ENCODE measurements at regions not wholly inside any gene's neighbourhood (a gene's known extent, or its start where the extent isn't known, plus 50 kb on each side); places are given as distances from the start of the nearest gene placed in this dataset.
"Not testable (repeated sequence)": the region's sequence is repeated elsewhere in the genome, so short reads cannot be mapped to it uniquely, and the experiment has no call there.

DNA sequence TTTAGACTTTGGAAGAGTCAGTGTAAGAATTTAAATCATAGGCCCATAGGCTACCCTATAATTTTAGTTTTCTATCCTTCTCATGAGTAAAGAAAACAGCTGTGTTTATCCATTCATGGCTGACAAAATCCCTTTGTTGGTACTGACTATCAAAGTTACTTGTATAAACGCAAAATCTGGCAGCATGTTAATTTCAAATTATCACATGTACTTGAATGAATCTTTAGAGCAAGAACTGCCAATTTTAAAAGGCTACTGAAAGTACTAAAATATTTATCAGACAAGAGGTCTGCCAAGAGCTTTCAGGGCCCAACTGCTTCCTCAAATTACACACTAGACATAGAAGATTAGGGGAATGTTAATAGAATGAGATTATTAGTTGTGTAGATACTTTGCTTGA is 66.6 kb downstream of the MYL12B start:
- DNase-seq (ENCODE audit: low read depth): no peak

DNA sequence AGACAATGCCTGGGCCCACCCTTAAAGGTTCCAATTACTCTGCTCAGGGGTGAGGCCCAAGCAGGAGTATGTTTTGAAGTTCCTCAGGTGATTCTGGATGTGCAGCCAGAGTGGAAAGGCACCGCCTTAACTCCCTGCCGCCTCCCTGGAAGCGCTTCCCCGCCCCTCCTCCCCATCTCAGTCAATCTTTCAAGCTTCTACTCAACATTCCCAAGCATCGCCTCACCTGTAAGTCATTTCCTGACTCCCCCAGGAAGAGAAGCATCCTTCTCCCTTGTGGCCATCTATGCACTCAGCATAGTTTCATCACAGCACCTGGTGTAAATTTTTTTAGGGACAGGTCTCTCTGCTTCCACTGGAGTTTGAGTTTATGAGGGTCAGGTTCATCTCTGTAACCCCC is 67.5 kb downstream of the MYL12B start:
- DNase-seq (ENCODE audit: low read depth): no peak

DNA sequence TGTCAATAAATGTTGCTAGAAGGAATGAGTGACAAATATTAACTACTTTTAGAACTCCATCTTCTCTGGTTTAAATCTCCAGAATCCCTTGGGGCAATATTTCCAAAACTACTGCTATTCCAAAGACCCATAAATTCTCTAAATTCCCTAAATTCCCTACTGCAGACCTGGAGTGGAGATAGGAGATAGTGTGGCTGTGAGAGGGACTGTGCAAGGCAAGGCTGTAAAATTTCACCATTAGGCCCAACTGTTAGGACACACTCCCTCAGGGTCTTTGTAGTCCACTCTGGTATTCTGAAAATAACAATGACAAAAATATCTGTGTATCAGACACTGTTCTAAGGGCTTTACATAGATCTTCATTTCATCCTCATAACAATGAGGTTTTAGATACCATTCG is 67.9 kb downstream of the MYL12B start:
- DNase-seq (ENCODE audit: low read depth): peak; percentile 38

DNA sequence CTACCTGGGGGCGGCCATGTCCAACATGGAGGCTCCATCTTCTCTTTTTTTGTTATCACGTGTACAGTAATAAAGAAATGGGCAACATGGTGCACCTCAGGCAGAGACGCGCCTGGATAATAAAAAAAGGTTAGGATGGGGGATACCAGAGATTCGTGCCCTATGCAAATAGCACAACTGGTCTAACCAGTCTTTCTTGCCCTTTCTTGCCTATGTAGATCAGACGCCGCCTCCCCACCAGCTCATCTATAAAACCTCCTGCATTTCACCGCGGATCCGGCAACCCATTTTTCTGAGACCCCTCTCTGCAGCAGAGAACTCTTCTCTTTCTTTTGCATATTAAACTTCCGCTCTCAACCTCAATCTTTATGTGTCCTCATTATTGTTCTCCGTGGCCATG is 68.7 kb downstream of the MYL12B start:
- DNase-seq (ENCODE audit: low read depth): no peak

DNA sequence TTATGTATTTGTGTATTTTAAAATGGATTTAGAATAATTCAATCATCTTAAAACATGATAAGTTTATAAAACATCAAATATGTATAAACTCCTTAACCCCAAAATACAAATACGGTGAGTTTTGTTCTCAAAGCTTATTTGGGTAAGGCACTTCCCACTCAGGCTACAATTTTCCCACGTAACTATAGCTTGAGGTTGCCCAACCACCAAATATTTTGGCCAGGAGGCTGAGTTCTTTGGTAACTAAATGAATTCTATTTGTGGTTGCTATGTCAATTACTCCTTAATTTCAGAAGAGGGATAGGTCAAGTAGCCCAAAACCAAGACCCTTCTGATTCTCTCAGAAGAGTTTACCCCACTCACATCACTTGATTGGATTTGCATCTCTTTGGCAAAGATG is 70.4 kb downstream of the MYL12B start:
- peak; percentile 37 for DNase-seq (ENCODE audit: low read depth)

DNA sequence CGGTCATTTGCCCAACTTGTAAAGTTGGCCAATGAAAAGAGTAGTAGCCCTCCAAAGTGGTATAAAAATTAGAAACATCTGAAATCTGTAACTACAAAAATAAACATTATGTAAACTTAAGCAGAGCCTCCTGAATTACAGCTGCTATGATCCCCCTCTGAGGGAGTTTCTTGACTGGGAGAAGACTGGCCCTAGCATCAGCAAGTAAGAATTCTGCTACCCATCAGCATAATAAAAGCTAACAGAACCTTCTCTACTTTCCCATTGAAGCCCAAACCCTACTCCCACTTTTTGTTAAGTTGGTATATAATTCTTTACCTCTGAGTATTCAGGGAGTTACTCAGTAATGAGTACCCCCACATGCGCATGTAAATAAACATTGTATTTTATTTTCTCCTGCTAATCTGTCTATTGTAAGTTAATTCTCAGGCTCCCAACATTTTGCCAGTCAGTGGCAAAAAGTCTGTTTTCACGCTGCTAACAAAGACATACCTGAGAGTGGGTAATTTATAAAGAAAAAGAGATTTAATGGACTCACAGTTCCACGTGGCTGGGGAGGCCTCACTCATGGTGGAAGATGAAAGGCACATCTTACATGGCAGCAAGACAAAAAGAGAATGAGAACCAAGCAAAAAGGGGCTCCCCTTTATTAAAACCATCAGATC is 71.3 kb downstream of the MYL12B start:
- DNase-seq (ENCODE audit: low read depth): peak; percentile 22

DNA sequence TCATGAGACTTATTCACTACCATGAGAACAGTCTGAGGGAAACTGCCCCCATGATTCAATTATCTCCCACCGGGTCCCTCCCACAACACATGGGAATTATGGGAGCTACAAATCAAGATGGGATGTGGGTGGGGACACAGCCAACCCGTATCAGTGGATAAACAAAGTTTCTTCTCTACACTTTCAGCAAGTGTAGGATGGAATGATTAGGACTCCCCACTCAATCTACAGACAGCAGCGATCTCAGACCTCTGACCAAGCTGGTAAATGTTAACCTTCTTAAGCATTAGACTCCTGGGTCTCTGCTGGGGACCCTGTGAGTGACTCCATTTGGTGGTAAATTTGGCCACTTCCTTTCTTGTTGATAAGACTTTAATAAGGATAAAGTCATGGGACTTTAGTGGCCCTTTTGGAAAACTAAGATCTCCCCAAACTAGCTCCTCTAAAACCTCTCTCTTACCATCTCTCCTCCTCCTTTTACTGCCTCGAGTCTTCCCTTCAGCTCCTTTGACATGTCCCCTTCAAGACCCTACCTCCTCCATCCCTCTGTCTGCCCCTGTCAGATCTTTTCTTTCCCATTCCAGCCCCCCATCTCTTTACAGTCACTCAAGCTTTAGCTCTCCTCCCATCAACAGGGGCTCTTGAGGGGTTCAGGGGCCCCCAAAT is 71.9 kb downstream of the MYL12B start:
- no peak for DNase-seq (ENCODE audit: low read depth)

DNA sequence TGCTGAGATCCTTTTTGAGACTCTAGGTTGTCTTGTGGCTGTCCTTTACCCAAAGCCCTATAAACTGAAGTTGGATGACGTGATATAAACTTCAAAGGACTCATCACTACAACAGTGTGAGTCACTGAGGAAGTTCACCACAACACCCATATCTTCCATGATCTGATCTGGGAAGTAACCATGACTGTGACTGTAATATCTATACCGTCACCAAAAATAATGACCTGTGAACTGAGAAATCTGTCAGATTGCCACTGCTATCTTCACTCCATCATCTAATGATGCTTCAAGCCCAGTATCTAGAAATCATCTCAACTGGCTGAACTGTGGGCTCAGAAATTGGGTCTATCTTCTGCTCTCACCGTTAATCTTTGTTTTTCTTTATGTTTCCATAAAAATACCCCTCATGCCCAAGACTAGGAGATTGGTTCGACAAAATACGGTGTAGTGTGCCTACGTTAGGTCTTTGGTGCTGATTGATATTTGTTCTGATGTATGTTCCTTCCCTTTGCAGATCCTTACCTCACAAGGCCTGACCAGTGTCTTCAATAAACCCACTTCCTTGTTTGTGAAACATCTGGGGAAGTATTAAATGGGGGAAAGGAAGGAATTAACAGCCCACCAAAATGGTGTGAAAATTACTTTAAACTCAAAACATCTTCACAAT is 78.2 kb downstream of the MYL12B start:
- DNase-seq (ENCODE audit: low read depth): peak; percentile 67

DNA sequence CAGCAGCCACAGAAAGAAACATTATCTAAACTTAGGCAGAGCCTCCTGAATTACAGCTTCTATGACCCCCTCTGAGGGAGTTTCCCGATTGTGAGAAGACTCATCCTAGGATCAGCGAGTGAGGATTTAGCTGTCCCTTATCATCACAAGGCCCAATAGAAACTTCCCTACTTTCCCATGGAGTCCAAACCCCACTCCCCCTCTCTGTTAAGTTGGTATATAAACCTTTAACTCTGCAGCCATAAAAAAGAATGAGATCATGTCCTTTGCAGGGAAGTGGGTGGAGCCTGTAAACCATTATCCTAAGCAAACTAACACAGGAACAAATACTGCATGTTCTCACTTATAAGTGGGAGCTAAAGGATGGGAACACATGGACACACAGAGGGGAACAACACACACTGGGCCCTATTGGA is 78.8 kb downstream of the MYL12B start:
- DNase-seq (ENCODE audit: low read depth): peak; percentile 61

DNA sequence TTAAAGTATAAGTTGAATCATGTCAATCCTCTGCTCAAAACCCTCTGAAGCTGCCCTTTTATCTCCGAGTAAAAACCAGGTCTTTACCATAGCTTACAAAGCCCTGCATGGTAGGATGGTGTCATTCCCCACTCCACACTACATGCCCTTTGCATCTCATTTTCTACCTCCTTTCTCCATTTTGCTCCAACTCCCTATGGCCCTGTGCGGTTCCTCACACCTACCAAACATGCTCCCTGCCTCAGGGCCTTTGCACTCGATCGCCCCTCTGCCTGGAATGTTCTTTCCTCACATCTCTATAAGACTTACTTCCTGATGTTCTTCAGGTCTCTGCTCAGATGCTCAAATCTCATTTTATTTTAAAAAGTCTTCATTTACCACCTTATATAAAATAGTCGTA is 80.7 kb downstream of the MYL12B start:
- no peak for DNase-seq (ENCODE audit: low read depth)

DNA sequence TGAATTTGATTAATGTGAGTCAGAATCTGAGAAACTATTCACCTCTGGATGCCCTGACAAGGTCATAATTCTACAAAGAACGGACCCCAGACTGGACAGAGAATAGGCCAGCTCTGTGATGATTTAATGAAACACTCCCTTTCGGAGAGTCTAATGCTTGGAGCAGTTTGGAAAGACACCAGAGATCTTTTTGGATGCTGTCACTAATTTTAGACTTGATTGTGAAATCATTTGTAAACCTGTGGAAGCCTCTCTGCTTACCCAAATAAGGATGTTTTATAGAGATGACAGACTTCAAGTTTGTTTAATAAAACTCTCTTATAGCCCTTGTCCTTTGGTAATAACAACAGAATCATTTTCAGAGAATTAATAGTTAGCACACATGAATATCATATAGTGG is 83.5 kb downstream of the MYL12B start:
- peak; percentile 70 for DNase-seq (ENCODE audit: low read depth)

DNA sequence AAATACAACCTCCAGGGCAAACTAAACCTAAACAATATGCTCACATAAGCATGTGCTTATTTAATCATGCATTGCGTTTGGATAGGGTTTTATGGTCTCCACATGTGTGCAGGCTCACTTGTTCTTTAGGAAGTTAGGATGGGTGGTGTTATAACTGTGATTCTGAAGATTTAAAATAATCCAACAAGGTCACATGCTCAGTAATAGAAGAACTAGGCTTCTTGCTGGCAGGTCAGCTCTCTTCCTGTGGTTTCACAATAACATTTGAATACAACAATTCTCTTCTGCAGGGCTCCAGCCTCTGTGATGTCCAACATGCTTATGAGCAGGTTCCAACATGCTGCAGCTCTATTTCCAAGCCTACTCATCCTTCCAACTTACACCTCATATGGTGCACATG is 84.0 kb downstream of the MYL12B start:
- DNase-seq (ENCODE audit: low read depth): peak; percentile 23

DNA sequence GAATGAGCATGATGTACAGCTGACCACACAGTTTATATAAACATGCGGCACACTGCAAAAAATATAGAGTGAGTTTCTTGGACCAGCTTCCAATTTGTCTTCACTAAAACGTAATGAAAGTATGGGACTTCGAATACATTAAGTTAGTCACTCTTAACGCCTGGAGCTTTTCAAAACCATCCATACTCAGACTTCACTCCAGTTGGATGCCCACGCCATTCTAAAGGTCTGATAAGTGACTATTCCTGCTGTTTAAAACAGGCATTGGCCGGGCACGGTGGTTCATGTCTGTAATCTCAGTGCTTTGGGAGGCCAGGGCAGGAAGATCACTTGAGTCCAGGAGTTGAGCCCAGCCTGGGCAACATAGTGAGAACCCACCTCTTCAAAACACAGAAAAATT is 84.6 kb downstream of the MYL12B start:
- DNase-seq (ENCODE audit: low read depth): peak; percentile 27

DNA sequence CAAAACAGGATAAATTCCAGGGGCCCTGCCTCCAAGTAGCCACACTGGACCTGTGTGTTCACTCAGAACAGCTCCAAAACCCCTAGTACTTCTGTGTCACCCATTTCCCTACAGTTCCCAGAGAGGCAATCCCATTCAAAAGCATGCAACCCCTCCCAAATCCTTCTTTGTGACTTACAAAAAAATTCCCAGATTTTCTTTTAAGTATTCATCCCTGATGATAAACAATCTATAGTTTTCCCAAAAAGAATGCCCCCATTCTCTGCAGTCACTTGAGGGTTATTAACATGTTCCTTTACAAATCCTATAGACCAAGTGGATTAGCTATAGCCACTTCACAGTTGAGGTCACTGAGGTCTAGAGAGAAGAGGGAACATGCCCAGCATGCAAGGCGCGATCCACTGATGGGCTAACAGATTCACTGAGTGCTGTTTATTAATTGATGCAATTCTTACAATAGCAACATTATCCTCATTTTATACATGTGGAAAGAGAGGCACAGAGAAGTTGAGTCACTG is 85.4 kb downstream of the MYL12B start:
- no peak for DNase-seq (ENCODE audit: low read depth)

DNA sequence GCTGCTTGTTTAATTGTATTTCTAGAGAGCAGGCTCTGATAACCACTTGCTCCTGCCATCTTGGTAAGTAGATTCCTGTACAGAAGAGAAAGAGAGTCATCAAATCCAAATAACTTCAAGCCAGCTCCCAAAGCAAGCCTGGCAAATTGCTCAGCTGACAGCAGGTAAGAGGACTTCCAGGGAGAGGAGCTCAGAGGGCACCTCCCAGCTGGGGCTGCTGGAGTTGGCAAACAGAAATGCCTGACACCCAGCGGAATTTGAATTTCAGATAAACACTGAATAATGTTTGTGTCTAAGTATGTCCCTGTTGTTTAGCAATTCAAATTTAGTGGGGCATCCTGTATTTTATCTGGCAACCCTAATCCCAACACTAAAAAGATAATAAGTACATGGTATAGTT is 86.2 kb downstream of the MYL12B start:
- no peak for DNase-seq (ENCODE audit: low read depth)

DNA sequence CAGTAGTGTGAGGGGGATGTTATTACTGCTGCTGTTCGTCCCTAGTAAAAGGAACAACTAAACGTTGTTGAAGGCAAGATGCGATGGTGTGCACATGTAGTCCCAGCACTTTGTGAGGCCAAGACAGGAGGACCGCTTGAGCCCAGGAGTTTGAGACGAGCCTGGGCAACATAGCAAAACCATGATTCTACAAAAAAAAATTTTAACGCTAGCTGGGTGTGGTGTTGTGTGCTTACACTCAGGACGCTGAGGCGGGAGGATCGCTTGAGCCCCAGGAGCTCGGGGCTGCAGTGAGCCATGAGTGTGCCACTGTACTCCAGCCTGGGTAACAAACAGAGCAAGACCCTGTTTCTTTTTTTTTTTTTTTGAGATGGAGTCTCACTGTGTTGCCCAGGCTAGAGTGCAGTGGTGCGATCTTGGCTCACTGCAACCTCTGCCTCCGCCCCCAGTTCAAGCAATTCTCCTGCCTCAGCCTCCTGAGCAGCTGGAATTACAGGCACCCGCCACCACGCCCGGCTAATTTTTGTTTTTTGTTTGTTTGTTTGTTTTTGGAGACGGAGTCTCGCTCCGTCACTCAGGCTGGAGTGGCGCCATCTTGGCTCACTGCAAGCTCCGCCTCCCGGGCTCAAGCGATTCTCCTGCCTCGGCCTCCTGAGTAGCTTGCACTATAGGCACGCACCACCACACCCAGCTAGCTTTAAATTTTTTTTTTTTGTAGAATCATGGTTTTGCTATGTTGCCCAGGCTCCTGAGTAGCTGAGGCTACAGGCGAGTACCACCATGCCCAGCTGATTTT is 87.3 kb downstream of the MYL12B start:
- DNase-seq (ENCODE audit: low read depth): not testable (repeated sequence)

DNA sequence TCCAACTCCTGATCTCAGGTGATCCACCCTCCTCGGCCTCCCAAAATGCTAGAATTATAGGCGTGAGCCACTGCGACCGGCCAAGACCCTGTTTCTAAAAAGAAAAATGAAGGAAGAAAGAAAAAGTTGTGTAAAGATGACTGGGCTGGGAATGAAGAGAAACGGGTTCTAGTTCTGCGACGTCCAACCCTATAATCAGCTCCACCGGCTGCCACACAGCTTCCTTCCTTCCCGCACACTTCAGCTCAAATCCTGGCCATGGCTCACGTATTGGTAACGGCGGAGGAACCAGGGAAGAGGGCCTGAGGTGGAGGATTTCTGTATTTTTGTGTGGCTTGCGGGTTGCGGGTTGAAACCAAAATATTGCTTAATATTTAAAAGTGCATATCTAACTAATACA is 88.1 kb downstream of the MYL12B start:
- DNase-seq (ENCODE audit: low read depth): no peak

DNA sequence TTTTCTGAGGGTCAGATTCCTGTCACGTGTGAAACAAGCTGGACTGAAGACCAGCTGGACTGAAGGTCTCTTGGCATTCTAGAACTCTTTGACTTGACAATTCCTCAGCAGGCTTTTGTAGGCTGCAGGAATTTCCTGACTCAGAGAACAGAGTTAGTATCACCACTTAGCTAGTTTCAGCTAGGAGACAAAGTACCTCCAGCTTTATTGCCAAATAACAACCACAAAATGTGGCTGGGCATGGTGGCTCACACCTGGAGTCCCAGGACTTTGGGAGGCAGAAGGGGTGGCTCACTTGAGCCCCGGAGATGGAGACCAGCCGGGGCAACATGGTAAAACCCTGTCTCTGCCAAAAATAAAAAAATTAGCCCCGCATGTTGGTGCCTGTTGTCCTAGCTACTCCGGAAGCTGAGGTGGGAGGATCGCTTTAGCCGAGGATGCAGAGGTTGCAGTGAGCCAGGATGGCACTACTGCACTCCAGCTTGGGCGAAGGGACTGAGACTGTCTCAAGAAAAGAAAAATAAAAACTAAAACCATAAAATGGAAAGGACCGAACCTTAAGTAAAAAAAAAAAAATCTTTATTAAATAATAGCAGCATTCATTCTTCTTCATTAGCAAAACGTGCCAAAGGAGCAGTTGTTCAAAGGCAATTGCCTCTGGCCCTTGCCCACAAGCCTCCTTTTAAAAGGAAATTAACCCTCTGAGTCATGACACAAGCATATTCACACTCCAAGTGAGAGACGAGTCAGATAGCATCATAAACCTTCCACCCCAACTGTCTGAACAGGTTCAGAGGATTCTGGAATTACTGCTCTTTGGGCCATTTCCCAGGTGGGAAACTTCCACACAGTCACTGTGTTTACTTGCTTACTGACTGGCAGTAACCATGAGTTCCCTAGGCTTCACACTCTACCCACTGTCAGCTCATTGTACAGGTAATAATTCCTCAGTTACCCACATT is 88.9 kb downstream of the MYL12B start:
- DNase-seq (ENCODE audit: low read depth): peak; percentile 19

DNA sequence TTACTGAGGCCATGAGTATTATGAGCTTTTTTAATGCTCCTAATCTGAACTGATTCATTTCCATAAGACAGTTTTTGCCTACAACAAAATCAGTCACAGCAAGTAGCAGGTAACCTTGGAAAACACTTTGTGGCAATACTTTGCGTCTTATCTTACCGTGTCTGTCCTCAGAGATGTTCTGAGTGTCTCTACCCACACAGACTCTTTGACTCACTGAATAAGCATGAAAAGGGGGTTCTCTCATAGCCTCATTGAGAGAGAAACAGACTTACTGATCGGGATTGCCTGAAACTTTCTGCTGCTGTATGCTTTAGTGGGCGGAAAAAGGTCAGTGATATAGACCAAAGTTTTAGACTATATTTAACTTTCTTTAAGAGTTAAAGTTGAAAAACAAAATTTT is 92.6 kb downstream of the MYL12B start:
- no peak for DNase-seq (ENCODE audit: low read depth)

DNA sequence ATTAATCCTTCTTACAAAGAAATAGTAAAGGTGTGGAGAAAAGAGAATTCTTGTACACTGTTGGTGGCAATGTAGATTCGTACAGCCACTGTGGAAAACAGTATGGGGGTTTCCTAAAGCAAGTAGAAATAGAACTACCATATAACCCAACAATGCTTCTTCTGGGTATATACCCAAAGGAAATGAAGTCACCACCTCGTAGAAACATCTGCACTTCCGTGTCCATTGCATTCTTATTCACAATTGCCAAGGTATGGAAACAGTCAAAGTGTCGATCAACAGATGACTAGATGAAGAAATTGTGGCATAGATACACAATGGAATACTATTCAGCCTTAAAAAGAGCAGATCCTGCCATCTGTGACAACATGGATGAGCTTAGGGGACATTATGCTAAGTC is 93.4 kb upstream of the TGIF1 start:
- no peak for DNase-seq (ENCODE audit: low read depth)

DNA sequence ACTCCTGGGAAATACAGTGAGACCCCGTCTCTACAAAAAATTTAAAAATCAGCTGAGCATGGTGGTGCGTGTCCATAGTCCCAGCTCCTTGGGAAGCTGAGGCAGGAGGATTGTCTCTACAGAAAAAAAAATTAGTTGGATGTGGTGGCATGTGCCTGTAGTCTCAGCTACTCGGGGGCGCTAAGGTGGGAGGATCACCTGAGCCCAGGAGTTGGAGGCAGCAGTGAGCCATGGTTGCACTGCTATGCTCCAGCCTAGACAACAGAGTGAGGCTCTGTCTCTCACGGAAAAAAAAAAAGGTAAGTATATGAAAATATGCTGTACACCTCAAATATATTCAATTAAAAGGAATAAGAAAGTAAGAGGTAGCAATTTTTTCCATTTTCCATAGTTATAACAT is 92.5 kb upstream of the TGIF1 start:
- DNase-seq (ENCODE audit: low read depth): no peak

Data from EH (cell line).